SK-N-SH treated with all-trans-retinoic acid at 6 μM for 48 hours (cell line): ENCODE measurements at regions not wholly inside any gene's neighbourhood (a gene's known extent, or its start where the extent isn't known, plus 50 kb on each side); places are given as distances from the start of the nearest gene placed in this dataset.

ENCODE experiments used
- ATAC-seq: fragments of 200-7000 bp; cut with Tn5 transposase; 3 replicates; pipeline ENCODE4 v1.9.1; 2020; ENCODE audit warnings: mild to moderate bottlenecking, moderate library complexity
- ARNTL ChIP-seq: fragments of 450-650 bp; formaldehyde crosslinking; IDR thresholded peaks from 2 replicates; pipeline ENCODE4 v1.5.0; 2020; ENCODE audit warnings: low read depth, mild to moderate bottlenecking, moderate library complexity, borderline replicate concordance
- BACH2 ChIP-seq: fragments of 250-450 bp; sonication (Bioruptor Pico); IDR thresholded peaks from 2 replicates; pipeline ENCODE4 v1.9.0; 2021; ENCODE audit warnings: mild to moderate bottlenecking, borderline replicate concordance
- CREB5 ChIP-seq: fragments of 250-450 bp; sonication (Bioruptor Pico); IDR thresholded peaks from 2 replicates; pipeline ENCODE4 v1.5.1; 2020; ENCODE audit warnings: low read depth, mild to moderate bottlenecking, moderate library complexity
- CSDC2 ChIP-seq: fragments of 250-450 bp; sonication (Bioruptor Pico); IDR thresholded peaks from 2 replicates; pipeline ENCODE4 v1.5.0; 2020; ENCODE audit warnings: mild to moderate bottlenecking, moderate library complexity
- CSRNP3 ChIP-seq: fragments of 250-450 bp; sonication (Bioruptor Pico); IDR thresholded peaks from 2 replicates; pipeline ENCODE4 v1.5.1; 2021; ENCODE audit warnings: mild to moderate bottlenecking, moderate library complexity
- ESRRG ChIP-seq: fragments of 250-450 bp; sonication (Bioruptor Pico); IDR thresholded peaks from 2 replicates; pipeline ENCODE4 v1.6.1; 2021; ENCODE audit warnings: mild to moderate bottlenecking
- GLIS3 ChIP-seq: fragments of 250-450 bp; sonication (Bioruptor Pico); IDR thresholded peaks from 2 replicates; pipeline ENCODE4 v1.5.0; 2020; ENCODE audit warnings: mild to moderate bottlenecking, moderate library complexity
- OSR1 ChIP-seq: fragments of 250-450 bp; sonication (Bioruptor Pico); IDR thresholded peaks from 2 replicates; pipeline ENCODE4 v1.8.0; 2022; ENCODE audit warnings: moderate library complexity, mild to moderate bottlenecking, inconsistent platforms
- PATZ1 ChIP-seq: fragments of 250-450 bp; sonication (Bioruptor Pico); IDR thresholded peaks from 2 replicates; pipeline ENCODE4 v1.8.0; 2020; ENCODE audit warnings: mild to moderate bottlenecking, moderate library complexity, borderline replicate concordance
- POU6F1 ChIP-seq: fragments of 250-450 bp; sonication (Bioruptor Pico); IDR thresholded peaks from 2 replicates; pipeline ENCODE4 v1.8.0; 2021; ENCODE audit warnings: low read depth, mild to moderate bottlenecking, moderate library complexity, borderline replicate concordance
- PPARA ChIP-seq: fragments of 250-450 bp; sonication (Bioruptor Pico); IDR thresholded peaks from 2 replicates; pipeline ENCODE4 v1.5.0; 2020; ENCODE audit warnings: mild to moderate bottlenecking, borderline replicate concordance
- SNAI2 ChIP-seq: fragments of 250-450 bp; sonication (Bioruptor Pico); IDR thresholded peaks from 2 replicates; pipeline ENCODE4 v1.5.0; 2020; ENCODE audit warnings: mild to moderate bottlenecking, moderate library complexity
- TSHZ2 ChIP-seq: fragments of 250-450 bp; sonication (Bioruptor Pico); IDR thresholded peaks from 2 replicates; pipeline ENCODE4 v1.5.0; 2020; ENCODE audit warnings: mild to moderate bottlenecking, moderate library complexity
- ZC3H10 ChIP-seq: fragments of 250-450 bp; sonication (Bioruptor Pico); IDR thresholded peaks from 2 replicates; pipeline ENCODE4 v1.5.1; 2021; ENCODE audit warnings: mild to moderate bottlenecking, moderate library complexity
- ZFP3 ChIP-seq: fragments of 250-450 bp; sonication (Bioruptor Pico); IDR thresholded peaks from 2 replicates; pipeline ENCODE4 v1.5.0; 2020; ENCODE audit warnings: mild to moderate bottlenecking, moderate library complexity
- ZFP30 ChIP-seq: fragments of 450-650 bp; formaldehyde crosslinking; IDR thresholded peaks from 2 replicates; pipeline ENCODE4 v1.5.0; 2022; ENCODE audit warnings: mild to moderate bottlenecking, moderate library complexity
- ZNF565 ChIP-seq: fragments of 450-650 bp; formaldehyde crosslinking; conservative IDR thresholded peaks from 2 replicates; pipeline ENCODE4 v1.5.0; 2020; ENCODE audit warnings: low read depth, mild to moderate bottlenecking, moderate library complexity
- ZNF70 ChIP-seq: fragments of 450-650 bp; formaldehyde crosslinking; IDR thresholded peaks from 2 replicates; pipeline ENCODE4 v1.5.0; 2020; ENCODE audit warnings: mild to moderate bottlenecking, moderate library complexity
- ZNF8 ChIP-seq: fragments of 450-650 bp; formaldehyde crosslinking; IDR thresholded peaks from 2 replicates; pipeline ENCODE4 v1.5.0; 2020; ENCODE audit warnings: mild to moderate bottlenecking, moderate library complexity

GRCh38 chr5:158532739-158533138 lies 567.0 kb downstream of the EBF1 start:
- no peak for ATAC-seq

GRCh38 chr5:158531860-158532259 lies 567.9 kb downstream of the EBF1 start:
- no peak for ATAC-seq
- TF ChIP-seq ZNF70 (CRISPR knock-in tag) (no peak), PPARA (CRISPR knock-in tag) (no peak), PATZ1 (CRISPR knock-in tag) (no peak), TSHZ2 (CRISPR knock-in tag) (no peak), ZFP30 (no peak), ZNF565 (CRISPR knock-in tag) (no peak)

More at GRCh38 chr5:158532739-158533138, 567.0 kb downstream of the EBF1 start:
- TF ChIP-seq SNAI2 (CRISPR knock-in tag) (no peak), POU6F1 (CRISPR knock-in tag) (no peak), ZFP30 (no peak), CSDC2 (CRISPR knock-in tag) (no peak), TSHZ2 (CRISPR knock-in tag) (no peak), ZNF70 (CRISPR knock-in tag) (no peak), ZFP3 (CRISPR knock-in tag) (no peak), CREB5 (CRISPR knock-in tag) (no peak), OSR1 (CRISPR knock-in tag) (no peak), PPARA (CRISPR knock-in tag) (no peak), ESRRG (no peak), ARNTL (CRISPR knock-in tag) (no peak), BACH2 (no peak), ZNF8 (CRISPR knock-in tag) (no peak), ZC3H10 (CRISPR knock-in tag) (no peak), GLIS3 (CRISPR knock-in tag) (no peak), CSRNP3 (CRISPR knock-in tag) (no peak), PATZ1 (CRISPR knock-in tag) (no peak)
